Omental fat pad (tissue), 3 donors: ENCODE measurements at regions not wholly inside any gene's neighbourhood (a gene's known extent, or its start where the extent isn't known, plus 50 kb on each side); places are given as distances from the start of the nearest gene placed in this dataset.

Experiments
- ATAC-seq: fragments of 150-250 bp; one replicate; pipeline ENCODE4 v1.9.1; 2016; ENCODE audit warnings: mild to moderate bottlenecking, moderate library complexity; ENCODE audit not compliant: low FRiP score
- DNase-seq: peaks from one replicate; pipeline ENCODE4 v3.0.0-alpha.2; 2019; ENCODE audit warnings: low spot score
- CTCF ChIP-seq, 3 donors: fragments of 450-650 bp; IDR thresholded peaks; one replicate each; pipeline ENCODE4 v1.5.1; 2016 to 2017; ENCODE audit warnings: antibody characterized with exemption in 3 of 3, mild to moderate bottlenecking in 3 of 3, moderate library complexity in 2 of 3

DNA sequence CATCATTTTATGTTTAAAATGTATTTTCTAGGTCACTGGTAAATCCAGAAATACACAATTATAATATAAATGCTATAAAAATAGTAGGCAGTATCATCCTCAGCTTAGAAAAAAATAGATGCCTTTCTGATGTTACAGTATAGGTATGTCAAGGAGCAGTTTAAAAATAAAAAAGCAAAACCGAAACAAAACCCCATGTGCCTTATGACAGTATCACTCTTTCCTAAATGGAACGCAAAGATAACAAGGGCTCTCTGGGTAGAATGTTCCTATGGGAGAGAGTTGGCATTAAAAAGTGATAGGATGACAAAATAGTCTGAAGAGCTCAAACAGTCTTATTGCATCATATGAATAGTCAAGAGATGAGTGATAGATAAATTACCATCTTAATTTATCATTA is 172.1 kb downstream of the DSC3 start:
- DNase-seq (no peak), ATAC-seq (no peak)
- no peak for TF ChIP-seq CTCF (IDR thresholded peaks at IDR 0.05)

DNA sequence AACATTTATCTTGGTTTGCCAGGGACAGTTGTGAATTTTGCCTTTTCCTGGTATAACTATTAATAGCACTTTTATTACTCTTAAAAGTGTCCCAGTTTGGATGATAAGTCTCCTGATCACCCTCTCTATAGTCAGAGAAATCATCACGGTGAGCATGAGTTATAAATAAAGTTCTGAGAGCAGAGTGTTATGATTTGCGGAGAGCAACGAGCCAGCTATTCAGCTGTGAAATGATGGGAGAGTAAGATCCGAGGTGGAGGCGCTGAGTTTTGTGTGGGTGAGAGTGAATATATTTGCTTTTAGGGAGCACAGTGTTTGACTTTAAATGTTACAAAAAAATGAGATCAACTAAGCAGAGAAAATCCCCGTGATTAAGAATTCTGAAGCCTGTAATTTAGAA is 179.6 kb downstream of the DSC3 start:
- DNase-seq (no peak), ATAC-seq (no peak)
- no peak for TF ChIP-seq CTCF (IDR thresholded peaks at IDR 0.05)

- ATAC-seq (no peak), DNase-seq (no peak)
- no peak for TF ChIP-seq CTCF (IDR thresholded peaks at IDR 0.05)
Observed at GRCh38 chr18:30860741-30861140, 181.8 kb downstream of the DSC3 start.

DNA sequence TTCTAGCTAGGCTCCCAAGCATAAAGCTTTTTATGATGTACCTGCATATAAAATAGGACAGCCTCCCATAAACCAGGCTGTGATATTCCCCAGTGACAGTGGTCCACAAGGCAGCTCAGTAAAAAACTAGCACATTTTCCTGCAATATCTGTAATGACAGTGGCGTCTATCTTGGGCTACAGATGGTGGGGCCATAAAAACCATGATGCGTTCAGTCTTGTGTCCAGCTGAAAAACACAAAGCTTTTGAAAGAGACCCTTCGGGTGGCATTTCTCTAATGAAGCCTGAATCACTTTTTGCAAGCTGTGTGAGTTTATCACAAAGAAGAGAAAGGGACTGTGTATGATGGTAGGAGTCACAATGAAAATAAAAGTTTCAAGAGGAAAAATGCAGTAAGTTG is 183.5 kb downstream of the DSC3 start:
- TF ChIP-seq CTCF (IDR thresholded peaks at IDR 0.05) = no peak
- DNase-seq = no peak
- ATAC-seq = no peak

DNA sequence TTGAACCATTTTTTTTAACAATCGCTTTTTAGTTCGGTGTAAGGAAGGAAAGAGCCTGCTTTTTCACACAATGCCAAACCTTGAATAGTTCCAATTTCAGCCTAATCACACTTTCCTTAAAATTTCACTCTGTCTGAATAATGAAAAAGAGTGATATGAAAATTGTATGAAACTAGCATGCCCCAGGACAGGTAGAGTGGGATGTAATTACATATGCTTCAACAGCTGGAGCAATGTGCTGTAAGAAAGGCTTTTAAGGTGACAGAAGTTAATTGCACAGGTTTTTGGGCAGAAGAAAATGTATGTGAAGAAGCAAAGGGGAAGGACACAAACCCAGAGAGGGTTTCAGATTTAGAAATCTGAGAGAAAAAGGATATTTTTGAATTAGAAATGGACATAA is 184.0 kb downstream of the DSC3 start:
- ATAC-seq = no peak
- TF ChIP-seq CTCF (IDR thresholded peaks at IDR 0.05) = no peak
- DNase-seq = no peak

GRCh38 chr18:30855762-30856161 is 186.8 kb downstream of the DSC3 start:
- no peak for TF ChIP-seq CTCF (IDR thresholded peaks at IDR 0.05)
- ATAC-seq (no peak), DNase-seq (no peak)

DNA sequence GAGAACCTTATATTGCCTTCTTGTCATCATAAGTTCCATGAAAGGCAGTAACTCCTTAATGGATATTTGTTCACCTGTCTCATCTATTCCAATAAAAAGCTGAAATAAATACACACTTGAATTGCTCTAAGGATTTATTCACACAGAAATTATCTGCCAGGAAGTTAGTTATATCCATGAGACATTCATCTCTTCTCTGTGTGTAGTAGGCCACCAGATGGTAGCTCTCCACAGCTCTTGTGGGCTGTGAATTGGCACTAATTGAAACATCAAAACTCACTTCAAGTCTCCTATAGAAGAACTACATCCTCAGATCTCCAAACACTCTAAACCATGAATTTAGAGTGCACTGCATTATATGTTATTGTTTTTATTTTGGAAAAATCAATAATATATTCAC is 189.6 kb downstream of the DSC3 start:
- ATAC-seq = no peak
- no peak for TF ChIP-seq CTCF (IDR thresholded peaks at IDR 0.05)
- DNase-seq = no peak
